SK-N-SH (cell line): ENCODE measurements at regions not wholly inside any gene's neighbourhood (a gene's known extent, or its start where the extent isn't known, plus 50 kb on each side); places are given as distances from the start of the nearest gene placed in this dataset.

Source experiments
- CTCF ChIA-PET: fragments of 300-600, 350-600 bp; formaldehyde crosslinking; extraction: SDS; loops from one replicate; lab custom pipeline; 2021; lab: Yijun Ruan, JAX
- POLR2A ChIA-PET: fragments of 350-600 bp; sonication (Branson Sonifier 250); formaldehyde crosslinking; extraction: SDS; loops from one replicate; lab custom pipeline; 2020; ENCODE audit warnings: antibody characterized with exemption, inconsistent platforms; lab: Yijun Ruan, JAX
- DNase-seq: peaks from one replicate; pipeline ENCODE4 v3.0.0; 2012
- H2AFZ ChIP-seq: fragments of 200-600 bp; sonication (generic); 2 replicates; pipeline ENCODE4 v1.8.1; 2016; ENCODE audit warnings: antibody characterized with exemption, mild to moderate bottlenecking, low read depth
- H3F3A ChIP-seq: fragments of 200-600 bp; sonication (generic); replicated peaks from 2 replicates; pipeline ENCODE3; 2016; ENCODE audit warnings: antibody characterized with exemption, mild to moderate bottlenecking; ENCODE audit not compliant: insufficient read depth
- H3K27ac ChIP-seq, 2 experiments: fragments of 200-500 bp in 1 of 2; fragments of 200-600 bp in 1 of 2; sonication (Bioruptor generic) in 1 of 2; sonication (generic), shearing (Covaris generic) in 1 of 2; 2 replicates each; pipeline versions ENCODE4 v1.5.1 to v1.6.1; 2014 to 2016; ENCODE audit warnings: low read depth in 2 of 2, inconsistent platforms in 1 of 2, low read length in 1 of 2, mild to moderate bottlenecking in 1 of 2, mixed read lengths in 1 of 2
- H3K27me3 ChIP-seq: fragments of 200-600 bp; sonication (generic), shearing (Covaris generic); 2 replicates; pipeline ENCODE4 v1.6.1; 2016; ENCODE audit warnings: mixed run types; ENCODE audit not compliant: insufficient read depth
- H3K36me3 ChIP-seq, 2 experiments: fragments of 200-500 bp in 1 of 2; fragments of 200-600 bp in 1 of 2; sonication (Bioruptor generic) in 1 of 2; sonication (generic) in 1 of 2; replicated peaks in 1 of 2; 2 replicates each; pipeline versions ENCODE3 to v1.5.1; 2014 to 2016; ENCODE audit warnings: low read length in 1 of 2, mild to moderate bottlenecking in 1 of 2; ENCODE audit not compliant: insufficient read depth in 2 of 2, control insufficient read depth in 1 of 2
- H3K4me1 ChIP-seq, 2 experiments: fragments of 200-500 bp in 1 of 2; fragments of 200-600 bp in 1 of 2; sonication (Bioruptor generic) in 1 of 2; sonication (generic), shearing (Covaris generic) in 1 of 2; 2 replicates each; pipeline versions ENCODE4 v1.5.1 to v1.6.1; 2014 to 2016; ENCODE audit warnings: low read depth in 1 of 2, low read length in 1 of 2, mixed run types in 1 of 2; ENCODE audit not compliant: insufficient read depth in 2 of 2, control insufficient read depth in 1 of 2
- H3K4me2 ChIP-seq: fragments of 200-600 bp; sonication (generic), shearing (Covaris generic); 2 replicates; pipeline ENCODE4 v1.6.1; 2017; ENCODE audit warnings: mixed run types
- H3K4me3 ChIP-seq, 2 experiments: fragments of 200-500 bp in 1 of 2; fragments of 200-600 bp in 1 of 2; sonication (Bioruptor generic) in 1 of 2; sonication (generic), shearing (Covaris generic) in 1 of 2; 2 replicates each; pipeline versions ENCODE4 v1.5.1 to v1.8.1; 2014 to 2016; ENCODE audit warnings: low read depth in 2 of 2, inconsistent platforms in 1 of 2, low read length in 1 of 2, mild to moderate bottlenecking in 1 of 2, mixed read lengths in 1 of 2, moderate library complexity in 1 of 2
- H3K79me2 ChIP-seq: fragments of 200-600 bp; sonication (generic); 2 replicates; pipeline ENCODE4 v1.8.1; 2017; ENCODE audit warnings: mild to moderate bottlenecking; ENCODE audit not compliant: insufficient read depth
- H3K9ac ChIP-seq: fragments of 200-600 bp; sonication (generic); 2 replicates; pipeline ENCODE4 v1.6.1; 2017; ENCODE audit warnings: mixed run types
- H3K9me2 ChIP-seq: fragments of 200-600 bp; sonication (generic); 2 replicates; pipeline ENCODE4 v1.6.1; 2017; ENCODE audit warnings: mixed run types
- H3K9me3 ChIP-seq: fragments of 200-600 bp; sonication (generic); 2 replicates; pipeline ENCODE4 v1.6.1; 2017; ENCODE audit warnings: mixed run types, mild to moderate bottlenecking, moderate library complexity
- H4K20me1 ChIP-seq: fragments of 200-600 bp; sonication (generic); 2 replicates; pipeline ENCODE4 v1.6.1; 2017; ENCODE audit warnings: mild to moderate bottlenecking, mixed run types; ENCODE audit not compliant: insufficient read depth
- CHD2 ChIP-seq: fragments of 150-350 bp; IDR thresholded peaks from 2 replicates; pipeline ENCODE4 v1.6.1; 2018; ENCODE audit warnings: low read length; ENCODE audit not compliant: partially characterized antibody
- ELF1 ChIP-seq: IDR thresholded peaks from 2 replicates; pipeline ENCODE4 v1.4.0; 2012
- EP300 ChIP-seq, 2 experiments: IDR thresholded peaks; 2 replicates each; pipeline versions ENCODE4 v1.4.0 to v1.6.1; 2012; ENCODE audit warnings: borderline replicate concordance in 1 of 2, low read depth in 1 of 2, low read length in 1 of 2
- FOXJ3 ChIP-seq: sonication (generic); formaldehyde crosslinking; IDR thresholded peaks from 2 replicates; pipeline ENCODE4 v1.5.1; 2020; ENCODE audit warnings: mild to moderate bottlenecking, missing genetic modification reagents
- FOXM1 ChIP-seq: IDR thresholded peaks from 2 replicates; pipeline ENCODE4 v1.4.0; 2012; ENCODE audit warnings: low read depth, mild to moderate bottlenecking
- MXI1 ChIP-seq: IDR thresholded peaks from 2 replicates; pipeline ENCODE4 v1.6.1; 2012; ENCODE audit warnings: mild to moderate bottlenecking, low read depth, low read length, improper control_type of control experiment
- NRF1 ChIP-seq: IDR thresholded peaks from 2 replicates; pipeline ENCODE4 v1.6.1; 2012; ENCODE audit warnings: low read depth, mild to moderate bottlenecking, low read length
- POLR2AphosphoS5 ChIP-seq: IDR thresholded peaks from 2 replicates; pipeline ENCODE4 v1.6.1; 2012; ENCODE audit warnings: low read depth, low read length
- RCOR1 ChIP-seq: fragments of 150-350 bp; IDR thresholded peaks from 2 replicates; pipeline ENCODE4 v1.6.1; 2017; ENCODE audit warnings: antibody characterized with exemption, low read length
- SIN3A ChIP-seq: IDR thresholded peaks from 2 replicates; pipeline ENCODE4 v1.6.1; 2012; ENCODE audit warnings: low read depth, mild to moderate bottlenecking, low read length, moderate library complexity, borderline replicate concordance
- SMC3 ChIP-seq: IDR thresholded peaks from 2 replicates; pipeline ENCODE4 v1.6.1; 2012; ENCODE audit warnings: low read depth, low read length, improper control_type of control experiment
- TEAD4 ChIP-seq: IDR thresholded peaks from 2 replicates; pipeline ENCODE4 v1.4.0; 2012; ENCODE audit warnings: mild to moderate bottlenecking, borderline replicate concordance; ENCODE audit not compliant: insufficient read depth
- WGBS: methylation state at CpG from one replicate; pipeline ENCODE4 v1.1.6; 2017; ENCODE audit warnings: low lambda C conversion rate; 5-methylcytosine and 5-hydroxymethylcytosine counted together
- TF ChIP-seq, protein P1 (sequence below): IDR thresholded peaks from 2 replicates; pipeline ENCODE4 v1.4.0; 2012; ENCODE audit warnings: low read depth
- TF ChIP-seq, protein P2 (sequence below): IDR thresholded peaks from 2 replicates; pipeline ENCODE4; 2012
- TF ChIP-seq, protein P3 (sequence below): IDR thresholded peaks from 2 replicates; pipeline ENCODE4 v1.4.0; 2012; ENCODE audit warnings: low read depth, borderline replicate concordance
- TF ChIP-seq, protein P4 (sequence below): fragments of 150-350 bp; IDR thresholded peaks from 2 replicates; pipeline ENCODE4 v1.6.1; 2017; ENCODE audit warnings: antibody characterized with exemption, low read length, low read depth, borderline replicate concordance
- TF ChIP-seq, protein P5 (sequence below): IDR thresholded peaks from 2 replicates; pipeline ENCODE4 v1.4.0; 2012; ENCODE audit warnings: low read depth, borderline replicate concordance
- TF ChIP-seq, protein P6 (sequence below): fragments of 200-600 bp; sonication (generic); IDR thresholded peaks from 2 replicates; pipeline ENCODE4 v1.6.1; 2017; ENCODE audit warnings: antibody characterized with exemption, mild to moderate bottlenecking, moderate library complexity

DNA sequence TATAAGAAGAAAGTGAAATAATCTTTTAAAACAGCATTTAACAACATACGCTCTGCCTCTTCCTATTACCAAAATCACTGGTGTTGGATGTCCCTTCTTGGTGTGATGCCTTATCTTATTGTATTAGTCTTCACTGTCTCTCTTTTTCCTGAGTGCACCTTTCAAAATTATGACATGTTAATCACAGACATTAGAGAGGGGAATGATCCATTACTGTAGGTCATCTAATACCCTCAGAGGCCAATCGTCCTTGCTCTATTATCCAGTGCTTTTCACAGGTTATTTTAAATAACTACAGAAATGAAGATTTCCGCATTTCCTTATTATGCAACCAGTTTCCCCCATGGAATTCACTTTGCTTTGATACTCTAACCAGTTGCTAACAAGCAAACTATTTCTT, 1292.7 kb downstream of the MAT2B start:
- H3K27me3 ChIP-seq: no peaks in the 10 kb centered on the region
- no peaks in the 10 kb centered on the region for H3K36me3 ChIP-seq
- ChIA-PET POLR2A (no interaction called here), CTCF (no interaction called here)
- H3K9me2 ChIP-seq: no peaks in the 10 kb centered on the region
- H3K4me2 ChIP-seq: no peak overlapping the region
- H3F3A ChIP-seq: no peaks in the 10 kb centered on the region
- no peaks in the 10 kb centered on the region for H3K9me3 ChIP-seq
- H3K27ac ChIP-seq: no peak overlapping the region
- H3K79me2 ChIP-seq: no peaks in the 10 kb centered on the region
- no peak for DNase-seq
- WGBS: 34% methylated on average over 3 of the region's 3 CpGs
- no peak for TF ChIP-seq SMC3
- no peak for TF ChIP-seq SIN3A
- TF ChIP-seq RCOR1: no peak
- TF ChIP-seq, protein P1, sequence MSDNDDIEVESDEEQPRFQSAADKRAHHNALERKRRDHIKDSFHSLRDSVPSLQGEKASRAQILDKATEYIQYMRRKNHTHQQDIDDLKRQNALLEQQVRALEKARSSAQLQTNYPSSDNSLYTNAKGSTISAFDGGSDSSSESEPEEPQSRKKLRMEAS: no peak
- TF ChIP-seq, protein P2, sequence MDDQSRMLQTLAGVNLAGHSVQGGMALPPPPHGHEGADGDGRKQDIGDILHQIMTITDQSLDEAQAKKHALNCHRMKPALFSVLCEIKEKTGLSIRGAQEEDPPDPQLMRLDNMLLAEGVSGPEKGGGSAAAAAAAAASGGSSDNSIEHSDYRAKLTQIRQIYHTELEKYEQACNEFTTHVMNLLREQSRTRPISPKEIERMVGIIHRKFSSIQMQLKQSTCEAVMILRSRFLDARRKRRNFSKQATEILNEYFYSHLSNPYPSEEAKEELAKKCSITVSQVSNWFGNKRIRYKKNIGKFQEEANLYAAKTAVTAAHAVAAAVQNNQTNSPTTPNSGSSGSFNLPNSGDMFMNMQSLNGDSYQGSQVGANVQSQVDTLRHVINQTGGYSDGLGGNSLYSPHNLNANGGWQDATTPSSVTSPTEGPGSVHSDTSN: no peak
- TF ChIP-seq ELF1: no peak
- TF ChIP-seq MXI1: no peak
- TF ChIP-seq, protein P3, sequence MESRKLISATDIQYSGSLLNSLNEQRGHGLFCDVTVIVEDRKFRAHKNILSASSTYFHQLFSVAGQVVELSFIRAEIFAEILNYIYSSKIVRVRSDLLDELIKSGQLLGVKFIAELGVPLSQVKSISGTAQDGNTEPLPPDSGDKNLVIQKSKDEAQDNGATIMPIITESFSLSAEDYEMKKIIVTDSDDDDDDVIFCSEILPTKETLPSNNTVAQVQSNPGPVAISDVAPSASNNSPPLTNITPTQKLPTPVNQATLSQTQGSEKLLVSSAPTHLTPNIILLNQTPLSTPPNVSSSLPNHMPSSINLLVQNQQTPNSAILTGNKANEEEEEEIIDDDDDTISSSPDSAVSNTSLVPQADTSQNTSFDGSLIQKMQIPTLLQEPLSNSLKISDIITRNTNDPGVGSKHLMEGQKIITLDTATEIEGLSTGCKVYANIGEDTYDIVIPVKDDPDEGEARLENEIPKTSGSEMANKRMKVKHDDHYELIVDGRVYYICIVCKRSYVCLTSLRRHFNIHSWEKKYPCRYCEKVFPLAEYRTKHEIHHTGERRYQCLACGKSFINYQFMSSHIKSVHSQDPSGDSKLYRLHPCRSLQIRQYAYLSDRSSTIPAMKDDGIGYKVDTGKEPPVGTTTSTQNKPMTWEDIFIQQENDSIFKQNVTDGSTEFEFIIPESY: no peak
- TF ChIP-seq POLR2AphosphoS5: no peak
- TF ChIP-seq FOXJ3 (CRISPR knock-in tag): no peak
- TF ChIP-seq NRF1: no peak
- no peak for TF ChIP-seq TEAD4
- TF ChIP-seq CHD2: no peak
- no peak for TF ChIP-seq FOXM1
- TF ChIP-seq, protein P4, sequence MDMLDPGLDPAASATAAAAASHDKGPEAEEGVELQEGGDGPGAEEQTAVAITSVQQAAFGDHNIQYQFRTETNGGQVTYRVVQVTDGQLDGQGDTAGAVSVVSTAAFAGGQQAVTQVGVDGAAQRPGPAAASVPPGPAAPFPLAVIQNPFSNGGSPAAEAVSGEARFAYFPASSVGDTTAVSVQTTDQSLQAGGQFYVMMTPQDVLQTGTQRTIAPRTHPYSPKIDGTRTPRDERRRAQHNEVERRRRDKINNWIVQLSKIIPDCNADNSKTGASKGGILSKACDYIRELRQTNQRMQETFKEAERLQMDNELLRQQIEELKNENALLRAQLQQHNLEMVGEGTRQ: no peak
- TF ChIP-seq, protein P5, sequence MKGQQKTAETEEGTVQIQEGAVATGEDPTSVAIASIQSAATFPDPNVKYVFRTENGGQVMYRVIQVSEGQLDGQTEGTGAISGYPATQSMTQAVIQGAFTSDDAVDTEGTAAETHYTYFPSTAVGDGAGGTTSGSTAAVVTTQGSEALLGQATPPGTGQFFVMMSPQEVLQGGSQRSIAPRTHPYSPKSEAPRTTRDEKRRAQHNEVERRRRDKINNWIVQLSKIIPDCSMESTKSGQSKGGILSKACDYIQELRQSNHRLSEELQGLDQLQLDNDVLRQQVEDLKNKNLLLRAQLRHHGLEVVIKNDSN: no peak
- no peak for TF ChIP-seq EP300 (IDR thresholded peaks at IDR 0.05; ENCODE audit: borderline replicate concordance in 1 of 2, low read depth in 1 of 2, low read length in 1 of 2)
- TF ChIP-seq, protein P6, sequence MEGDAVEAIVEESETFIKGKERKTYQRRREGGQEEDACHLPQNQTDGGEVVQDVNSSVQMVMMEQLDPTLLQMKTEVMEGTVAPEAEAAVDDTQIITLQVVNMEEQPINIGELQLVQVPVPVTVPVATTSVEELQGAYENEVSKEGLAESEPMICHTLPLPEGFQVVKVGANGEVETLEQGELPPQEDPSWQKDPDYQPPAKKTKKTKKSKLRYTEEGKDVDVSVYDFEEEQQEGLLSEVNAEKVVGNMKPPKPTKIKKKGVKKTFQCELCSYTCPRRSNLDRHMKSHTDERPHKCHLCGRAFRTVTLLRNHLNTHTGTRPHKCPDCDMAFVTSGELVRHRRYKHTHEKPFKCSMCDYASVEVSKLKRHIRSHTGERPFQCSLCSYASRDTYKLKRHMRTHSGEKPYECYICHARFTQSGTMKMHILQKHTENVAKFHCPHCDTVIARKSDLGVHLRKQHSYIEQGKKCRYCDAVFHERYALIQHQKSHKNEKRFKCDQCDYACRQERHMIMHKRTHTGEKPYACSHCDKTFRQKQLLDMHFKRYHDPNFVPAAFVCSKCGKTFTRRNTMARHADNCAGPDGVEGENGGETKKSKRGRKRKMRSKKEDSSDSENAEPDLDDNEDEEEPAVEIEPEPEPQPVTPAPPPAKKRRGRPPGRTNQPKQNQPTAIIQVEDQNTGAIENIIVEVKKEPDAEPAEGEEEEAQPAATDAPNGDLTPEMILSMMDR: no peak
- no peaks in the 10 kb centered on the region for H3K4me1 ChIP-seq
- H2AFZ ChIP-seq: no peak overlapping the region
- H4K20me1 ChIP-seq: no peaks in the 10 kb centered on the region
- no peak overlapping the region for H3K9ac ChIP-seq
- no peak overlapping the region for H3K4me3 ChIP-seq
